Ovary (tissue), 7 donors: ENCODE measurements at regions not wholly inside any gene's neighbourhood (a gene's known extent, or its start where the extent isn't known, plus 50 kb on each side); places are given as distances from the start of the nearest gene placed in this dataset.

Experiments
- DNase-seq, 5 donors: peaks; one replicate each; pipeline ENCODE4 v3.0.0-alpha.2; 2019 to 2020
- H3K27ac ChIP-seq, 2 donors: fragments of 200-600 bp; one replicate each; pipeline versions ENCODE4 v1.5.1 to v1.8.0; 2019 to 2022
- H3K27me3 ChIP-seq: fragments of 200-600 bp; one replicate; pipeline ENCODE4 v1.8.0; 2022
- H3K36me3 ChIP-seq: fragments of 200-600 bp; sonication (generic); one replicate; pipeline ENCODE4 v1.5.1; 2019
- H3K4me1 ChIP-seq: one replicate; pipeline ENCODE4 v1.8.1; 2013; ENCODE audit warnings: mild to moderate bottlenecking, moderate library complexity; ENCODE audit not compliant: insufficient read depth
- H3K4me3 ChIP-seq: fragments of 200-600 bp; sonication (generic); one replicate; pipeline ENCODE4 v1.5.1; 2017
- H3K9me3 ChIP-seq, 2 donors: fragments of 200-600 bp in 1 of 2; sonication (generic) in 1 of 2; one replicate each; pipeline versions ENCODE4 v1.5.1 to v1.8.1; 2013 to 2019; ENCODE audit warnings: mild to moderate bottlenecking in 1 of 2, moderate library complexity in 1 of 2
- CTCF ChIP-seq, 3 donors: fragments of 450-650 bp in 2 of 3; fragments of 200-600 bp in 1 of 3; IDR thresholded peaks; one replicate each; pipeline versions ENCODE4 v1.5.1 to v1.8.0; 2016 to 2022; ENCODE audit warnings: antibody characterized with exemption in 3 of 3, mild to moderate bottlenecking in 1 of 3
- EP300 ChIP-seq: sonication (generic); formaldehyde crosslinking; IDR thresholded peaks from one replicate; pipeline ENCODE4 v1.6.1; 2017; ENCODE audit warnings: antibody characterized with exemption
- POLR2A ChIP-seq: fragments of 450-650 bp; IDR thresholded peaks from one replicate; pipeline ENCODE4 v1.6.1; 2017; ENCODE audit warnings: antibody characterized with exemption, mild to moderate bottlenecking, moderate library complexity
- WGBS, 3 donors: extraction: QIAGEN DNeasy Blood & Tissue Kit in 1 of 3; methylation state at CpG; one replicate each; pipeline versions ENCODE4 v1.1.5 to v1.1.7; 2013 to 2017; 5-methylcytosine and 5-hydroxymethylcytosine counted together
- intact Hi-C, 4 donors: fragments of 100-400 bp; cut with DNase I; formaldehyde crosslinking; loops; one replicate each; pipeline versions ENCODE4 v1.11.0 to v1.15.1; 2022 to 2023
- donor health status: DM: no; HTN: no; CAD: no; lungs with moderate emphysema.
- donor health status: DM: no; HTN: no; CAD: no.
- donor health status: Bipolar disorder and iron deficiency.
- donor health status: DM: no; HTN: no; CAD: no.
- donor health status: DM: yes; HTN: yes; CAD: no.

GRCh38 chr3:194781617-194782016 is 95.9 kb downstream of the FAM43A start:
- TF ChIP-seq CTCF (IDR thresholded peaks at IDR 0.05), result no peak
- no peak for TF ChIP-seq POLR2A
- TF ChIP-seq EP300, result no peak
- Histone ChIP-seq H3K4me3 (no peak overlapping the region), H3K27me3 (no peaks in the 10 kb centered on the region), H3K9me3 (no peaks in the 10 kb centered on the region), H3K27ac (no peak overlapping the region), H3K4me1 (peaks cover 5% of the 10 kb centered on the region), H3K36me3 (no peaks in the 10 kb centered on the region)
- no peak for DNase-seq
- WGBS, 3 donors, result 72 to 93% (median 82%) methylated on average over 2 of the region's 2 CpGs
- intact Hi-C loops, result no loop called here

- TF ChIP-seq POLR2A (no peak), EP300 (no peak), CTCF (IDR thresholded peaks at IDR 0.05) (no peak)
- intact Hi-C loops, result no loop called here
- Histone ChIP-seq H3K4me1 (peaks cover 5% of the 10 kb centered on the region), H3K9me3 (no peaks in the 10 kb centered on the region), H3K27me3 (no peaks in the 10 kb centered on the region), H3K27ac (no peak overlapping the region), H3K36me3 (no peaks in the 10 kb centered on the region), H3K4me3 (no peak overlapping the region)
- DNase-seq, result no peak
- WGBS, 3 donors, result 72 to 78% (median 77%) methylated on average over 13 of the region's 13 CpGs
These were observed 97.2 kb downstream of the FAM43A start for GRCh38 chr3:194782698-194783404.

GRCh38 chr3:194784361-194784760 is 98.7 kb downstream of the FAM43A start:
- H3K27me3 ChIP-seq, result no peaks in the 10 kb centered on the region
- H3K36me3 ChIP-seq, result no peaks in the 10 kb centered on the region
- H3K27ac ChIP-seq, result no peak overlapping the region
- intact Hi-C loops, result no loop called here
- TF ChIP-seq POLR2A, result no peak
- TF ChIP-seq EP300, result no peak
- TF ChIP-seq CTCF (IDR thresholded peaks at IDR 0.05), result no peak
- H3K4me1 ChIP-seq, result peaks cover 5% of the 10 kb centered on the region
- H3K9me3 ChIP-seq, result no peaks in the 10 kb centered on the region
- no peak overlapping the region for H3K4me3 ChIP-seq
- WGBS, 3 donors, result 75 to 83% (median 78%) methylated on average over 5 of the region's 5 CpGs
- no peak for DNase-seq

GRCh38 chr3:194785315-194785714 is 99.6 kb downstream of the FAM43A start:
- no peaks in the 10 kb centered on the region for H3K9me3 ChIP-seq
- no peak overlapping the region for H3K4me3 ChIP-seq
- no peak overlapping the region for H3K27ac ChIP-seq
- 46 to 55% (median 54%) methylated on average over 4 of the region's 4 CpGs for WGBS, 3 donors
- H3K27me3 ChIP-seq, result no peaks in the 10 kb centered on the region
- no peaks in the 10 kb centered on the region for H3K36me3 ChIP-seq
- no peak for DNase-seq
- intact Hi-C loops, result no loop called here
- H3K4me1 ChIP-seq, result peaks cover 1% of the 10 kb centered on the region
- no peak for TF ChIP-seq CTCF (IDR thresholded peaks at IDR 0.05)
- no peak for TF ChIP-seq EP300
- no peak for TF ChIP-seq POLR2A
